NCI-H1436 (cell line): ENCODE measurements at regions not wholly inside any gene's neighbourhood (a gene's known extent, or its start where the extent isn't known, plus 50 kb on each side); places are given as distances from the start of the nearest gene placed in this dataset.

Source experiments
- DNase-seq: peaks from one replicate; lab custom pipeline; 2025; lab: John Stamatoyannopoulos, UW

DNA sequence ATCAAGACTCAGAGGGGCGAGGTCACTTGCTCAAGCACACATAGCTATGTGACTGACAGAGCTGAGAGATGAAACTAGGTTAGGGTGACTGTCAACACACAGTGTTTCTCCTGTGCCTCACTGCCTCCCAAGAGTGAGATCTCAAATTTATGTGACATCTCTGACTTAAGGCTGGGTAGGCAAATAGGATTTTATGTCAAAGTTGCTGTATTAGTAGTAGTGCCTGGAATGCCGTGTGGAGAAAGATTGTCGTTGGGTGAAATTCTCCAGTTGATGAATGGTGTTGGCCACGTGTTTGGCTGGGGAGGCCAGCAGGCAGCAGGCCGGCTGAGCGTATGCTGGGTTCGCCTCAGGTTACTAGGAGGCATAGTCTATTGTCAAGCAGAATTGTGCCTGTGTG is 148.3 kb upstream of the BMPER start:
- DNase-seq = no peak

- peak; percentile 20 for DNase-seq
Measured at GRCh38 chr7:33757563-33758165, 147.7 kb upstream of the BMPER start.

DNA sequence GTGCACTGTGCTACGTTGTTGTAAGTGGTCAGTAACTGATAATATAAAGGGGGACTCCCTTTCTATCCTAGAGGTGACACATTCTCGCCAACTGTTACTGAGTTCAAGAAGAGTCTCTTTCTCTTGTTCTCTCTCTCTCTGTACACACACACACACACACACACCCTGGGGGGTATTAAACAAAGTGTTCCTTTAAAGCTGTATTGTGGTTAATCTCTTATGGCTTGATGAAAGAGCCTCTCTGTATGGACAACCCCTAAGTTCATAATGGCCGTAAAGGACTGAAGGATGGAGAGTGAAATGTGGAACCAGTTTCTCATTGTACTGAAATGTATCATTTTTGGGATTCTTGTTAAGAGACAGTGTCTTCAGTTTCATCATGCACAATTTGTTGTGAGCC is 145.2 kb upstream of the BMPER start:
- no peak for DNase-seq

DNA sequence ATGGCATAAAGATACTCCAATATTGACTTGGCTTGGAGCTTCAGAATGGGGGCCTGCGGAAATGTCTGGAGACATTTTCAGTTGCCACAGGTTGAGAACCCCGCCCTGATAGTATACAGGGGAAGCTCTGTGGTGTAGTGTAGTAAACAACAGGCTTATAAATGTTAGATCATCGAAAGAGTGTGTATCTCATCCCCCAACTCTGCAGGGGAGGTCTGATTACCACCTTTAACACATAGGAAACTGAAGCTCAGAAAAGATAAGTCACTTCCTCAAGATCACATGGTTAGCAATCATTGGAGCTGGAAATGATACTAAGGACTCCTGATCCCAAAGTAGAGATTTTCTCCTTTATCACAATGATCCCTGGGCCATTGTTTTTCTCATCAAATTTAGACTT is 144.5 kb upstream of the BMPER start:
- DNase-seq = no peak

GRCh38 chr7:33761449-33762080 is 143.8 kb upstream of the BMPER start:
- peak; percentile 5 for DNase-seq

DNA sequence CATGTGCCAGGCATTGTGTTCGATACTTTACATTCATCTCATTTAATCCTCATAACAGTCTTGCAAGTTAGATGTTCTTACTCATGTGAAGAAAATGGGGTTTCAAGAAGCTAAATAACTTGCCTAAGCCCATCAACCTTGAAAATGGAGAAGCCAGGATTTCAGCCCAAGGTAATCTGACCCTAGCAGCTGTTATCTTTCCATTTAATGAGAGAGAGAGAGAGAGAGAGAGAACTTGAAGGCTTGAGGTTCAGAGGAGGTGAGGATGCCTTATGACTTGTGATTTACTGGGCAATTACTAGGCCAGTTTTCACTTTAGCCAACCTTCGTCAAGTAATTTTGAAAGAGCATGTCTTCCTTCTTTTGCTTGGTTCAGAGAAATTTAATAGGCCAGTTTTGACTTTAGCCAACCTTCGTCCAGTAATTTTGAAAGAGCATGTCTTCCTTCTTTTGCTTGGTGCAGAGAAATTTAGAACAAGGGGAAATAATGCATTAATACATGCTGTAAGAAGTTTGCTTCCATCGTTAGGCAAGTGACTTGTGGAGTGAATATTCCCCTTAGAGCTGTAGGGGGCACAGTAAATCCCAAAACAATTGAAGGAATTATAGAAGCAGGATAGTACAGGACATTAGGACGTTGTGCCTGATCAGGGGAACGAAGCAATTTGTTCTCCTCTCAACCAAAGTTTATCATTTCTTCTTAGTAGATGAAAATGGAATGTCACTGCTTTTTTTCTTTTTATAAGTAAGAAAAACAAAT is 143.0 kb upstream of the BMPER start:
- DNase-seq = no peak

DNA sequence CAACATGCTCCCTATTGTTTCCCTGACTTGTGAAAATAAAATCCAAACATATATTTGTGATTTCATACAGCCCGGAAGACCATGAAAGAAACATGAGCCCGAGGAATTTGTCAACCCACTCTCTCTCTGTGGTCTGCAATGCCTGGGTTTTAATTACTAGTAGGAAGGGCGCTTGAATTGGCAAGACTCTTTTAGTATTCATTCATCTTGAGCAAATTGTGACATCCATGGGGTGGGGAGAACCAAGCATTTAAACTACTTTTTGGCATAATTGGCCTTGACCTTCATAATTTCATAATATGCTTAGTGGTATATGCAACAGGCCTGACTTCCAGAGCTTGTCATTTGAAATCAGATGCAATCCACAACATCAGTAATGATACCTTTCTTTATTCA is 142.4 kb upstream of the BMPER start:
- DNase-seq = no peak

- DNase-seq = no peak
Measured at GRCh38 chr7:33764752-33765451, 140.4 kb upstream of the BMPER start.

- DNase-seq = no peak
Measured at GRCh38 chr7:33766405-33766804, 138.9 kb upstream of the BMPER start.

- DNase-seq = no peak
Measured at GRCh38 chr7:33769930-33770329, 135.4 kb upstream of the BMPER start.

GRCh38 chr7:33770576-33770975 is 134.8 kb upstream of the BMPER start:
- no peak for DNase-seq

DNA sequence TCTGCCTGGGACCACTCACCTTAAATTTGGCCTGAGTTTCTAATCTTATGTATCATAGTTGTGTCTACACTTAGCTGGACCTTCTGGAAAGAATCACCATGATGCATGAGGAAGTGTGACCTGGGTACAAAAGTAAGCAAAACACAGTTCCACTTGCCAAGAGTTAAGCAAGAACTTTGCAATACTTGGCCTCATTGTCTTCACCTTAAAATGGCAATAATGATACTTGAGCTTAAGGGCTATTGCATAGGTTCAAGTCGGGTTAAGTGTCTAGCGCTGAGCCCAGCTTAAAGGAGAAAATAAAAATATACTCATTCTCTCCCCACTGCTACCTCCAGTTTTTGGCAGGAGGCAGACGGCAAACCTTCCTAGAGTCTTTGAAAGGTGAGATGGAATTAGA is 133.9 kb upstream of the BMPER start:
- no peak for DNase-seq

DNA sequence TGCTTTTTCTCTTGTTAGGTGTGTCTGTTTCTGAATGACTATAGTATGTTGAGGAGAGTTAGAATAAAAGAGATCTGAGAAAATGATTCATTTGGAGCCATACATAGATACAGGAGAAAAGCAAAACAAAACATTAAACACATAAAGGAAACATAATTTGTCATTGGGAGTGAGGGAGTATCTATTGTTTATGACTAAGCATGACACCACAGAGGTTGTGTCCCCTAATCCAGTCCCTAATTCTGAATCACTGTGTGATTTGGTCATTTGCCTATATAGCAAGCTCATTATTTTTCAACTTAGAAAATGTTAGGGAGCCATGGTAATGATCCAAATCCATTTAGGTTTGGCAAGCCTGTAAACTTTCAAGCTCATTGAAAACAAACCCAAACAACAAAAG is 132.3 kb upstream of the BMPER start:
- no peak for DNase-seq

GRCh38 chr7:33774762-33775523 is 130.4 kb upstream of the BMPER start:
- no peak for DNase-seq

DNA sequence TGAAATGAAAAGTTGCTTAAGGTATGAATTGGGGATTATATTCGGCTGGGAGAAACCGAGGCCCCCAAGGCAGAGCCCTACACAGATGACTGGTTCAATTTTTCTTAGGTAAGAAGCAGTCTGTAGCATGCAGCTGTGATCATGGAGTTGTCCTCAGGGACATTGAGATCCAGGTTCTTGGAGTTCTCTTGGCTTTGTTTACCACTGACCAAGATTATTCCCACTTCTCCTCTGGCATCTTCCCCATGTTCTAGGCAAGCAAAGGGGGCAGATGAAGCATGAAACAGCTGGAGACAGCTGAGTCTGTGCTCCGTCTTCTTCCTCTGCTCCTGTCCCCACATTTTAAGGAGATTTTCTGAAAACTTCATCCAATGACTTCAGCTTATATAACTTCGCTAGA is 129.5 kb upstream of the BMPER start:
- no peak for DNase-seq

DNA sequence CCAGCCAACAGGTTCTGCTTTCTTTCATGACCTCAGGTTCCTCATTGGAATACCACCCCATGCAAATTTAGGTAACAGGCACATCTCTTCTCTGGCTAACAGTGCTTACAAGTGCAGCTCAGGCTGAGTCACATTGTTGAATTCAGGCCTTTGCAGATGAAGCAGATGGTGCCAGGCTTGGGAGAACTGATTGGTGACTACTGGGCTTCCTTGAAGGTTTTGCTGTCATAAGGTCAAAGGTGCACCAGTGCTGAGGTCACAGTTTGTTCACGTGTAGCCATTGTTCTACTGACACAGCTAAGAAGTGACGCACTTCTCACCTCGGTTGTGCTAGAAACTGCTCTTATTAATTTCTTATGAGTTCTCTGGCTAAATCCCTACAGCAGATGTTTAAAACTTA is 128.6 kb upstream of the BMPER start:
- DNase-seq = no peak

DNA sequence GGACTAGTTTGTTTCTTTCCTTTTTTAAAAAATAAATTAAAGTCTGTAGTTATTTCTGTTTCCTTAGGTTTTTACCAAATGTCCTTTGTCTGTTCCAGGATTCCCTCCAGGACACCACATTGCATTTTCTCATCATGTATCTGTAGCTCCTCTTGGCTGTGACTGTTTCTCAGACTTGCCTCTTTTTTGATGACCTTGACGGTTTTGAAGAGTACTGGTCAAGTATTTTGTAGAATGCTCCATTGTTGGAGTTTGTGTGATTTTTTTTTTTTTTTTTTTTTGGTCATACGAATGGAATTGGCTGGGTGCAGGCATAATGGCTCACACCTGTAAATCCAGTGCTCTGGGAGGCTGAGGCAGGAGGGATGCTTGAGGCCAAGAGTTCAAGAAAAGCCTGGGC is 127.1 kb upstream of the BMPER start:
- DNase-seq = no peak

GRCh38 chr7:33779216-33779615 is 126.1 kb upstream of the BMPER start:
- no peak for DNase-seq

GRCh38 chr7:33781167-33781566 is 124.2 kb upstream of the BMPER start:
- no peak for DNase-seq

DNA sequence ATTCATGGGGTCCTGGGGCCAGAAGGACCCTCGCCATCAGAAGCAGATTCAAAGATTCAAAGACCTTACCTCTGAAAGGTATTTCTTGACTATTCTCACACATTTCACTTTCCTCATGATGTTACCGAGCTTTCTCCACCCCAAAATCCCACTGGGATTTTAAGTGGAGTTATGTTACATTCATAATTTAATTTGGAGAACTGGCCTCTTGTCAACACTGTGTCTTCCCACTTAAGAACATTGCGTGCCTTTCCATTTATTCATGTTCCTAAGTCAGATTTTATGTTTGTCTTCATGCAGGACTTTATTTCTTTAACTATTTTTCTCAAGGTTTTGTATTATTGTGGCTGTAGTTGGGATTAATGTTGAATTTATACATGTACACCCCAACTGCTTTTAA is 123.5 kb upstream of the BMPER start:
- no peak for DNase-seq

DNA sequence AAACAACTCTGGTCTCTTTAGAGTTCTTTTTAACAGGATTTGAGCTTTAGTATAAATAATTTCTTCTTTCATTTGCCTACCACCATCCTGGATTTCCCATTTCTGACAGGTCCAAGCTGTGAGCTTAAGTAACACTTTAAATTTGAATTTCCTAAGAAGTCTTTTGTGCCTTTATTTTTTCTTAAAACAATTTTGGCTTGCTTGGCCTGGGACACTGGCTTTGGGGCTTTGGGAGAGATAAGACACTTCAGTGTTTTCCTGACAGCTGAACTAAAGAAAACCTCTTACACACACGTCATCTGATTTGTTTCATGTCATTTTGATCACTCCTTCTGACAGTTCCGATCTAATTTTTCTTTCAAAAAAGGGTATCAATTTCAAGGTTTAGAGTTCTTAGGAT is 121.3 kb upstream of the BMPER start:
- DNase-seq = no peak

- no peak for DNase-seq
Measured at GRCh38 chr7:33788531-33788930, 116.8 kb upstream of the BMPER start.
